SK-N-SH (cell line): ENCODE measurements at regions not wholly inside any gene's neighbourhood (a gene's known extent, or its start where the extent isn't known, plus 50 kb on each side); places are given as distances from the start of the nearest gene placed in this dataset.

Experiments used
- CTCF ChIA-PET: fragments of 300-600, 350-600 bp; formaldehyde crosslinking; extraction: SDS; loops from one replicate; lab custom pipeline; 2021; lab: Yijun Ruan, JAX
- POLR2A ChIA-PET: fragments of 350-600 bp; sonication (Branson Sonifier 250); formaldehyde crosslinking; extraction: SDS; loops from one replicate; lab custom pipeline; 2020; ENCODE audit warnings: antibody characterized with exemption, inconsistent platforms; lab: Yijun Ruan, JAX
- DNase-seq: peaks from one replicate; pipeline ENCODE4 v3.0.0; 2012
- H2AFZ ChIP-seq: fragments of 200-600 bp; sonication (generic); 2 replicates; pipeline ENCODE4 v1.8.1; 2016; ENCODE audit warnings: antibody characterized with exemption, mild to moderate bottlenecking, low read depth
- H3F3A ChIP-seq: fragments of 200-600 bp; sonication (generic); replicated peaks from 2 replicates; pipeline ENCODE3; 2016; ENCODE audit warnings: antibody characterized with exemption, mild to moderate bottlenecking; ENCODE audit not compliant: insufficient read depth
- H3K27ac ChIP-seq, 2 experiments: fragments of 200-500 bp in 1 of 2; fragments of 200-600 bp in 1 of 2; sonication (Bioruptor generic) in 1 of 2; sonication (generic), shearing (Covaris generic) in 1 of 2; 2 replicates each; pipeline versions ENCODE4 v1.5.1 to v1.6.1; 2014 to 2016; ENCODE audit warnings: low read depth in 2 of 2, inconsistent platforms in 1 of 2, low read length in 1 of 2, mild to moderate bottlenecking in 1 of 2, mixed read lengths in 1 of 2
- H3K27me3 ChIP-seq: fragments of 200-600 bp; sonication (generic), shearing (Covaris generic); 2 replicates; pipeline ENCODE4 v1.6.1; 2016; ENCODE audit warnings: mixed run types; ENCODE audit not compliant: insufficient read depth
- H3K36me3 ChIP-seq, 2 experiments: fragments of 200-500 bp in 1 of 2; fragments of 200-600 bp in 1 of 2; sonication (Bioruptor generic) in 1 of 2; sonication (generic) in 1 of 2; replicated peaks in 1 of 2; 2 replicates each; pipeline versions ENCODE3 to v1.5.1; 2014 to 2016; ENCODE audit warnings: low read length in 1 of 2, mild to moderate bottlenecking in 1 of 2; ENCODE audit not compliant: insufficient read depth in 2 of 2, control insufficient read depth in 1 of 2
- H3K4me1 ChIP-seq, 2 experiments: fragments of 200-500 bp in 1 of 2; fragments of 200-600 bp in 1 of 2; sonication (Bioruptor generic) in 1 of 2; sonication (generic), shearing (Covaris generic) in 1 of 2; 2 replicates each; pipeline versions ENCODE4 v1.5.1 to v1.6.1; 2014 to 2016; ENCODE audit warnings: low read depth in 1 of 2, low read length in 1 of 2, mixed run types in 1 of 2; ENCODE audit not compliant: insufficient read depth in 2 of 2, control insufficient read depth in 1 of 2
- H3K4me2 ChIP-seq: fragments of 200-600 bp; sonication (generic), shearing (Covaris generic); 2 replicates; pipeline ENCODE4 v1.6.1; 2017; ENCODE audit warnings: mixed run types
- H3K4me3 ChIP-seq, 2 experiments: fragments of 200-500 bp in 1 of 2; fragments of 200-600 bp in 1 of 2; sonication (Bioruptor generic) in 1 of 2; sonication (generic), shearing (Covaris generic) in 1 of 2; 2 replicates each; pipeline versions ENCODE4 v1.5.1 to v1.8.1; 2014 to 2016; ENCODE audit warnings: low read depth in 2 of 2, inconsistent platforms in 1 of 2, low read length in 1 of 2, mild to moderate bottlenecking in 1 of 2, mixed read lengths in 1 of 2, moderate library complexity in 1 of 2
- H3K79me2 ChIP-seq: fragments of 200-600 bp; sonication (generic); 2 replicates; pipeline ENCODE4 v1.8.1; 2017; ENCODE audit warnings: mild to moderate bottlenecking; ENCODE audit not compliant: insufficient read depth
- H3K9ac ChIP-seq: fragments of 200-600 bp; sonication (generic); 2 replicates; pipeline ENCODE4 v1.6.1; 2017; ENCODE audit warnings: mixed run types
- H3K9me2 ChIP-seq: fragments of 200-600 bp; sonication (generic); 2 replicates; pipeline ENCODE4 v1.6.1; 2017; ENCODE audit warnings: mixed run types
- H3K9me3 ChIP-seq: fragments of 200-600 bp; sonication (generic); 2 replicates; pipeline ENCODE4 v1.6.1; 2017; ENCODE audit warnings: mixed run types, mild to moderate bottlenecking, moderate library complexity
- H4K20me1 ChIP-seq: fragments of 200-600 bp; sonication (generic); 2 replicates; pipeline ENCODE4 v1.6.1; 2017; ENCODE audit warnings: mild to moderate bottlenecking, mixed run types; ENCODE audit not compliant: insufficient read depth
- EP300 ChIP-seq, 2 experiments: IDR thresholded peaks; 2 replicates each; pipeline versions ENCODE4 v1.4.0 to v1.6.1; 2012; ENCODE audit warnings: borderline replicate concordance in 1 of 2, low read depth in 1 of 2, low read length in 1 of 2
- FOSL2 ChIP-seq: IDR thresholded peaks from 2 replicates; pipeline ENCODE4 v1.4.0; 2012; ENCODE audit warnings: low read depth, mild to moderate bottlenecking, moderate library complexity, borderline replicate concordance
- FOXJ3 ChIP-seq: sonication (generic); formaldehyde crosslinking; IDR thresholded peaks from 2 replicates; pipeline ENCODE4 v1.5.1; 2020; ENCODE audit warnings: mild to moderate bottlenecking, missing genetic modification reagents
- JUND ChIP-seq: IDR thresholded peaks from 2 replicates; pipeline ENCODE4 v1.4.0; 2012
- MXI1 ChIP-seq: IDR thresholded peaks from 2 replicates; pipeline ENCODE4 v1.6.1; 2012; ENCODE audit warnings: mild to moderate bottlenecking, low read depth, low read length, improper control_type of control experiment
- RFX5 ChIP-seq: IDR thresholded peaks from 2 replicates; pipeline ENCODE4 v1.6.1; 2012; ENCODE audit warnings: mild to moderate bottlenecking, improper control_type of control experiment, low read length
- RXRA ChIP-seq: IDR thresholded peaks from 2 replicates; pipeline ENCODE4 v1.4.0; 2012; ENCODE audit warnings: low read depth, mild to moderate bottlenecking, borderline replicate concordance
- SMC3 ChIP-seq: IDR thresholded peaks from 2 replicates; pipeline ENCODE4 v1.6.1; 2012; ENCODE audit warnings: low read depth, low read length, improper control_type of control experiment
- WGBS: methylation state at CpG from one replicate; pipeline ENCODE4 v1.1.6; 2017; ENCODE audit warnings: low lambda C conversion rate; 5-methylcytosine and 5-hydroxymethylcytosine counted together
- TF ChIP-seq, protein P1 (sequence below): fragments of 150-350 bp; IDR thresholded peaks from 2 replicates; pipeline ENCODE4 v1.6.1; 2017; ENCODE audit warnings: antibody characterized with exemption, low read length, low read depth, borderline replicate concordance
- TF ChIP-seq, protein P2 (sequence below): IDR thresholded peaks from 2 replicates; pipeline ENCODE4 v1.6.1; 2012; ENCODE audit warnings: mild to moderate bottlenecking, low read depth, low read length, moderate library complexity
- TF ChIP-seq, protein P3 (sequence below): IDR thresholded peaks from 2 replicates; pipeline ENCODE4 v1.4.0; 2012; ENCODE audit warnings: low read depth
- TF ChIP-seq, protein P4 (sequence below): IDR thresholded peaks from 2 replicates; pipeline ENCODE4; 2012
- TF ChIP-seq, protein P5 (sequence below): IDR thresholded peaks from 2 replicates; pipeline ENCODE4 v1.4.0; 2012; ENCODE audit warnings: low read depth, borderline replicate concordance

DNA sequence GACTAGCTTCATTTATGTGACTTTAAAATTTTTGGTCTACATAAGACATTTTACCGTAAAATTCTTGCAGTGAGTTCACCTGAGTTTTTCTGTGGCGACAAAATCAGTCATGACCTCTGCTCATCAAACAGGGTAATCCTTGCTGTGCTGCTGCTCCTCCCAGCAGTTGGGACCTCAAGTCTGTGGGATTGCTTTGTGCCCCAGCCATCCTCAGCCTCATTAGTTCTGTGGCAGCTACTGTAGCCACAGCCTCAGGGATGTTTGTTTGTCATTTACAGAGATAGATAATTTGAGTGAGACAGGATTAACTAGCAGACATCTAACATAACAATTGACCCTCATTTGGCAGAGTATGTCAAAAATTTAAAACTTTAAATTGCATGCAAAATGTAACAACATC, 357.0 kb downstream of the PCNX1 start:
- Histone ChIP-seq H3K4me2 (no peak overlapping the region), H4K20me1 (no peaks in the 10 kb centered on the region), H3K79me2 (no peaks in the 10 kb centered on the region), H3K27me3 (no peaks in the 10 kb centered on the region), H3K27ac (no peak overlapping the region), H2AFZ (no peak overlapping the region), H3K9ac (no peak overlapping the region), H3K36me3 (no peaks in the 10 kb centered on the region), H3K4me1 (no peaks in the 10 kb centered on the region), H3K9me2 (no peaks in the 10 kb centered on the region), H3F3A (no peaks in the 10 kb centered on the region), H3K4me3 (no peak overlapping the region), H3K9me3 (no peaks in the 10 kb centered on the region)
- CTCF ChIA-PET = interaction anchor here (1.0 kb wide), 1 partner anchor 98 kb away, joined by 3 read pairs; no protein-coding TSS in a partner anchor
- WGBS = 78% methylated on average over 2 of the region's 2 CpGs
- DNase-seq = no peak
- POLR2A ChIA-PET = no interaction called here
- TF ChIP-seq JUND (no peak), MXI1 (no peak), FOSL2 (no peak), SMC3 (no peak), EP300 (IDR thresholded peaks at IDR 0.05; ENCODE audit: borderline replicate concordance in 1 of 2, low read depth in 1 of 2, low read length in 1 of 2) (no peak), RFX5 (no peak), RXRA (no peak), FOXJ3 (CRISPR knock-in tag) (no peak)
- TF ChIP-seq, protein P1, sequence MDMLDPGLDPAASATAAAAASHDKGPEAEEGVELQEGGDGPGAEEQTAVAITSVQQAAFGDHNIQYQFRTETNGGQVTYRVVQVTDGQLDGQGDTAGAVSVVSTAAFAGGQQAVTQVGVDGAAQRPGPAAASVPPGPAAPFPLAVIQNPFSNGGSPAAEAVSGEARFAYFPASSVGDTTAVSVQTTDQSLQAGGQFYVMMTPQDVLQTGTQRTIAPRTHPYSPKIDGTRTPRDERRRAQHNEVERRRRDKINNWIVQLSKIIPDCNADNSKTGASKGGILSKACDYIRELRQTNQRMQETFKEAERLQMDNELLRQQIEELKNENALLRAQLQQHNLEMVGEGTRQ = no peak
- TF ChIP-seq, protein P2, sequence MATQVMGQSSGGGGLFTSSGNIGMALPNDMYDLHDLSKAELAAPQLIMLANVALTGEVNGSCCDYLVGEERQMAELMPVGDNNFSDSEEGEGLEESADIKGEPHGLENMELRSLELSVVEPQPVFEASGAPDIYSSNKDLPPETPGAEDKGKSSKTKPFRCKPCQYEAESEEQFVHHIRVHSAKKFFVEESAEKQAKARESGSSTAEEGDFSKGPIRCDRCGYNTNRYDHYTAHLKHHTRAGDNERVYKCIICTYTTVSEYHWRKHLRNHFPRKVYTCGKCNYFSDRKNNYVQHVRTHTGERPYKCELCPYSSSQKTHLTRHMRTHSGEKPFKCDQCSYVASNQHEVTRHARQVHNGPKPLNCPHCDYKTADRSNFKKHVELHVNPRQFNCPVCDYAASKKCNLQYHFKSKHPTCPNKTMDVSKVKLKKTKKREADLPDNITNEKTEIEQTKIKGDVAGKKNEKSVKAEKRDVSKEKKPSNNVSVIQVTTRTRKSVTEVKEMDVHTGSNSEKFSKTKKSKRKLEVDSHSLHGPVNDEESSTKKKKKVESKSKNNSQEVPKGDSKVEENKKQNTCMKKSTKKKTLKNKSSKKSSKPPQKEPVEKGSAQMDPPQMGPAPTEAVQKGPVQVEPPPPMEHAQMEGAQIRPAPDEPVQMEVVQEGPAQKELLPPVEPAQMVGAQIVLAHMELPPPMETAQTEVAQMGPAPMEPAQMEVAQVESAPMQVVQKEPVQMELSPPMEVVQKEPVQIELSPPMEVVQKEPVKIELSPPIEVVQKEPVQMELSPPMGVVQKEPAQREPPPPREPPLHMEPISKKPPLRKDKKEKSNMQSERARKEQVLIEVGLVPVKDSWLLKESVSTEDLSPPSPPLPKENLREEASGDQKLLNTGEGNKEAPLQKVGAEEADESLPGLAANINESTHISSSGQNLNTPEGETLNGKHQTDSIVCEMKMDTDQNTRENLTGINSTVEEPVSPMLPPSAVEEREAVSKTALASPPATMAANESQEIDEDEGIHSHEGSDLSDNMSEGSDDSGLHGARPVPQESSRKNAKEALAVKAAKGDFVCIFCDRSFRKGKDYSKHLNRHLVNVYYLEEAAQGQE = no peak
- TF ChIP-seq, protein P3, sequence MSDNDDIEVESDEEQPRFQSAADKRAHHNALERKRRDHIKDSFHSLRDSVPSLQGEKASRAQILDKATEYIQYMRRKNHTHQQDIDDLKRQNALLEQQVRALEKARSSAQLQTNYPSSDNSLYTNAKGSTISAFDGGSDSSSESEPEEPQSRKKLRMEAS = no peak
- TF ChIP-seq, protein P4, sequence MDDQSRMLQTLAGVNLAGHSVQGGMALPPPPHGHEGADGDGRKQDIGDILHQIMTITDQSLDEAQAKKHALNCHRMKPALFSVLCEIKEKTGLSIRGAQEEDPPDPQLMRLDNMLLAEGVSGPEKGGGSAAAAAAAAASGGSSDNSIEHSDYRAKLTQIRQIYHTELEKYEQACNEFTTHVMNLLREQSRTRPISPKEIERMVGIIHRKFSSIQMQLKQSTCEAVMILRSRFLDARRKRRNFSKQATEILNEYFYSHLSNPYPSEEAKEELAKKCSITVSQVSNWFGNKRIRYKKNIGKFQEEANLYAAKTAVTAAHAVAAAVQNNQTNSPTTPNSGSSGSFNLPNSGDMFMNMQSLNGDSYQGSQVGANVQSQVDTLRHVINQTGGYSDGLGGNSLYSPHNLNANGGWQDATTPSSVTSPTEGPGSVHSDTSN = no peak
- TF ChIP-seq, protein P5, sequence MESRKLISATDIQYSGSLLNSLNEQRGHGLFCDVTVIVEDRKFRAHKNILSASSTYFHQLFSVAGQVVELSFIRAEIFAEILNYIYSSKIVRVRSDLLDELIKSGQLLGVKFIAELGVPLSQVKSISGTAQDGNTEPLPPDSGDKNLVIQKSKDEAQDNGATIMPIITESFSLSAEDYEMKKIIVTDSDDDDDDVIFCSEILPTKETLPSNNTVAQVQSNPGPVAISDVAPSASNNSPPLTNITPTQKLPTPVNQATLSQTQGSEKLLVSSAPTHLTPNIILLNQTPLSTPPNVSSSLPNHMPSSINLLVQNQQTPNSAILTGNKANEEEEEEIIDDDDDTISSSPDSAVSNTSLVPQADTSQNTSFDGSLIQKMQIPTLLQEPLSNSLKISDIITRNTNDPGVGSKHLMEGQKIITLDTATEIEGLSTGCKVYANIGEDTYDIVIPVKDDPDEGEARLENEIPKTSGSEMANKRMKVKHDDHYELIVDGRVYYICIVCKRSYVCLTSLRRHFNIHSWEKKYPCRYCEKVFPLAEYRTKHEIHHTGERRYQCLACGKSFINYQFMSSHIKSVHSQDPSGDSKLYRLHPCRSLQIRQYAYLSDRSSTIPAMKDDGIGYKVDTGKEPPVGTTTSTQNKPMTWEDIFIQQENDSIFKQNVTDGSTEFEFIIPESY = no peak
